Tibial nerve (tissue), 4 donors: ENCODE measurements at regions not wholly inside any gene's neighbourhood (a gene's known extent, or its start where the extent isn't known, plus 50 kb on each side); places are given as distances from the start of the nearest gene placed in this dataset.

ENCODE experiments used
- CTCF ChIP-seq, 5 experiments: fragments of 200-600 bp in 3 of 5; fragments of 450-650 bp in 2 of 5; sonication (generic) in 3 of 5; IDR thresholded peaks; one replicate each; pipeline ENCODE4 v1.5.1; 2016 to 2019; ENCODE audit warnings: antibody characterized with exemption in 5 of 5, mild to moderate bottlenecking in 3 of 5, moderate library complexity in 2 of 5
- EP300 ChIP-seq, 2 donors: sonication (generic); formaldehyde crosslinking; IDR thresholded peaks; one replicate each; pipeline ENCODE4 v1.6.1; 2017; ENCODE audit warnings: antibody characterized with exemption in 2 of 2, mild to moderate bottlenecking in 1 of 2
- POLR2A ChIP-seq, 2 donors: fragments of 450-650 bp; IDR thresholded peaks; one replicate each; pipeline ENCODE4 v1.6.1; 2017; ENCODE audit warnings: antibody characterized with exemption in 2 of 2, mild to moderate bottlenecking in 2 of 2, moderate library complexity in 2 of 2

DNA sequence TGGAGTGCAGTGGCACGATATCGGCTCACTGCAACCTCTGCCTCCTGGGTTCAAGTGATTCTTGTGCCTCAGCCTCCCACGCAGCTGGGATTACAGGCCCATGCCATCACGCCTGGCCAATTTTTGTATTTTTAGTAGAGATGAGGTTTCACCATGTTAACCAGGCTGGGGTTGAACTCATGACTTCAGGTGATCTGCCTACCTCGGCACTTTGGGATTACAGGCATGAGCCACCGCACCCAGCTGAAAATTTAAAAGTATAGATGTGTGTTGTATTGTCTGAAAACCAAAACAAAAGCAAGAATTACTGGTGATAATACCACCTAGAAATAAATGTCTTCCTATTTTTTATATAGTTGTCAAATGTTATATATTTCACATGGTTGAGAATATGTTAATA is 162.0 kb upstream of the DMRT1 start:
- TF ChIP-seq CTCF (IDR thresholded peaks at IDR 0.05) (no peak), POLR2A (IDR thresholded peaks at IDR 0.05) (no peak), EP300 (IDR thresholded peaks at IDR 0.05) (no peak)
